ENCODE measurements at regions not wholly inside any gene's neighbourhood (a gene's known extent, or its start where the extent isn't known, plus 50 kb on each side); places are given as distances from the start of the nearest gene placed in this dataset.
"Not testable (repeated sequence)": the region's sequence is repeated elsewhere in the genome, so short reads cannot be mapped to it uniquely, and the experiment has no call there.

DNA sequence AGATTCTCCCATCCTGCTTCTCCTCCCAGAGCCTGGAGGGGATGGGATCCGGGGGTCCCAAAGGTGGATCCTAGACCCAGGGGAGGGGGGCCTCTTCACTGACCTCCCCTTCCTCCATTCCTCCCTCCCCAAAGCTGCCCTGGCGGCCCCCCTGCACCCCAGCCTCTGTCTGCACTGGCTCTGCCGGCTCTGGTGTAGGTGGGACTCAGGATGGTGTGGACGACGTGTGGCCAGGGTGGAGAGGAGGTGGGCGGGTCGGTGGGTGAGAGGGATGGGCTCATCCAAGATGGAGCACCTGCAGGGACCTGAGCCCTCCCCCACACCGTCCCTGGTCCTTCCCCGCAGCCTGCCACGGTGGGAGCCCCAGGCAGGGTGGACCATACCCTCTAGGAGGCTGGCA is 355.6 kb downstream of the TMEM121 start:
- DNase-seq: not testable (repeated sequence)

DNA sequence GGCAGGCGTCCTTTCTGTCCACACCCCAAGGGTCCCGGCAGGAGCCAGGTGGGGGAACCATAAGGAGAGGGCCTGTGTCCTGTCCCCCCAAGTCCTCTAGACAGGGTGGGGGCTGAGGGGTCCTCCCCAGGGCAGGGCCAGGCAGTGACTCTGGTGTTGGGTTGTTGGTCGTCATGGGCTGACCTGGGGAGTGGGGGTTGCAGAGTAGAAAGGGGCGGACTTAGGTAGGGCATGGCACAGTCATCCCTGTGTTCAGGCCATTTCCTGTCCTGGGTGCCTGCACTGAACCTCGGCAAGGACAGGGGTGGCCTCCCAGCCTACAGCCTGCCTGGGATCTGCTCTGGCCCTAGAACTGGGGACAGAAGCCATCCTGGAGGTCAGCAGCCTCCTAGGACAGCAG is 356.2 kb downstream of the TMEM121 start:
- DNase-seq: no peak

GRCh38 chr14:105883066-105884005 is 357.0 kb downstream of the TMEM121 start:
- no peak for DNase-seq

DNA sequence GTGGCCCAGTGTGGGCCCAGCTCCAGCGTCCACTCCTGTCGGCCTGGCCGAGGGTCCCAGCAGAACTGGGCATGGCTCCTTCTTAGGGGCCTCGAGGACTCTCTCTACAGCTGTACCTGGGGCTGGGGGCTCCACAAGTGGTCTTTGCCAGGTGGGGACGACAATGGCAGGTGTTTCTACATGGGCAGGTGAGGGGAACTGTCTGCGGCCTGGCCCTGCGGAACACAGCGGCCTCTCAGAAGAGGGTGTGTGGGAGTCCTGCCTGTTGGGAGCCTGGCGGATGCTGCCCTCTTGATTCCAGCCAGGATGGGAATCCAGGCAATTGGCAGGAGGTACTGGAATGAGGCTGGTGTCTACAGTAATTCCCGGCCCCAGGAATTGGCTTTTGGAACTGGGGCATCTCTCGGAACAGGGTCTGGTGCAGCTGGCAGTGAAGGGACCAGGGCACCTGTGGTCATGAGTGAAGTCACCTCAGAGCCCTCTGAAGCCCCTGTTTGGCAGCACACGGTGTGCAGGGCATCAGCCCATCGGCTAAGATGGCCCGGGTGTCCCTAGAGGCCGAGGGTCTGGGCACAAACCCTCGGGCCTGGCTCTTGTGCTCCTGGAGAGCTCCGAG is 357.9 kb downstream of the TMEM121 start:
- not testable (repeated sequence) for DNase-seq

- no peak for DNase-seq
These were observed 358.5 kb downstream of the TMEM121 start for GRCh38 chr14:105884808-105885281.

- no peak for DNase-seq
These were observed 359.4 kb downstream of the TMEM121 start for GRCh38 chr14:105885561-105886320.

DNA sequence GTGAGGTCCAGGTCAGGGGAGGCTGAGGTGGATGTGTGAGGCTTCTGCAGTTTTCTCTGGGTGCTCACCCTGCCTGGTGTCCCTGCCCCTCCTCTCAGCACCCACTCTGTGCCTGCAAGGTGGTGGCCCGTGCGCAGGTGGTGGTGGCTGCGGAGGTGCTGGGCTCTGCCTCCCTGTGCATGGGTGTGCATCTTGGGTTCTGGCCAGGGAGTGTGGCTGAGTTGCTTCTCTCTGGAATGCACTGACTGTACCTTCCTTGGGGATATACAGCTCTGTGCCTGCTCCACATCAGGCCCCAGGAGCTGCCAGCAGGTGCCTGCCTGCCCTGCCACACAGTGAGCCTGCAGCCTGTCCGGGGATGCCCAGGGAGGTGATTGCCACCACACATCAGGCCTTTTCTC is 360.4 kb downstream of the TMEM121 start:
- DNase-seq: not testable (repeated sequence)

- DNase-seq: no peak
These were observed 361.3 kb downstream of the TMEM121 start for GRCh38 chr14:105887692-105888091.

DNA sequence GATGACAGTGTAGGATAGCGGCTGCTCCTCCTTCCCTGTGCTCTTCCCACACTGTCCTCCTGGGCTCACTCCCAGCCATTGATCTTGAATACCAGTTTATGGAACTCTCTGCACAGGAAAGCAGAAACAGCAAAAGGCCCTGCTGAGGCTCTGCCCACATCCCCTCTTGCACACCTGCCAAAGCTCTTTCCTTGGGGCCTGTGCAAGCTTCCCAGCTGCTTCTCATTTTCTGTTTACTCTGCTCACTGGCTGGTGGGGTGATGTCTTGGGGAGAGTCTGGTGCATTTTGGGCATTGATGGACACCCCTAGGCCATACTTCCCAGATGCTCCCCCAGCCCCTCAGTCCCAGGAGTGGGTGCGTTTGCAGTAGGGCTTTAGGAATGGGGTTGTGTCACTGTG is 361.8 kb downstream of the TMEM121 start:
- DNase-seq: no peak

DNA sequence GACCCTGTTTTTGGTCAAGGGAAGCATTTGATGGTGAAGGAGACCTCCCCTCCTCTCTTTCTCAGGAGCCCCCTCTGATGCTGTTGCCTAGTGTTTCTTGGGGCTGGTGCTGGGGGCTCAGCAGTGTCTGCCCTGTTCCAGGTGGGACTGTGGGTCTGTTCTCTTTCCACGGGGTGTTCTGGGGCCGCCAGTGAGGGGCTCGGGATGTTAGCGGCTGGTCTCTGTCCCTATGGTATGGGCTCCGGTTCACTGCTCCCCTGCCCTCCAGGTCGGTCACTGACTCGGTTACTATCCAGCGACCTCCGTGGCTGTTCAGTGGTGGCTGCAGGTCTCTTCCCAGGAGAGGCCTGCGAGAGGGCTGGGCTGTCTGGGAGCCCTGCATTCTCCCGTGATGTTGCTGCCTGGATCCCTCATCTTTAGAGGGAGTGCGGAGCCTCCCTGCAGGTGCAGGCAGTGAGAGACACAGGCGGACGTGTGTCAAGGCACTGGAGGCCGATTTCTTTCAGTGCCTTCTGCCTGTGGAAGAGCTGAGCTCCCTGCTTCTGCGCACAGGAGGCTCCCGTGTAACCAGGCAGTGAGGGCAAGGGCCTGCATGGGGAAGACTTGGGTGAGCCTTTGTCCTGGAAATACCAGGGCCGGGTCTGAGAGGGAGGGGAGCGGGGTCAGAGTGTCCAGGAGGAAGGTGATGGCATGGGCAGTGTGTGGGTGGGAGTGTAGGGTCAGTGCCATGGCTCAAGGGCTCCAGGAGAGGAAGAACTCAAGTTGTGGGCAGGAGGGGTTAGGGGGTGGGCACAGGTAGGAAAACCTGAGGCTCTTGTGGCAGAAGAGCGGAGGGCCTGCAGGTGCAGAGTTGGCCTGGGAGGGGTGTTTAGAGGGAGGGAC is 362.6 kb downstream of the TMEM121 start:
- no peak for DNase-seq

DNA sequence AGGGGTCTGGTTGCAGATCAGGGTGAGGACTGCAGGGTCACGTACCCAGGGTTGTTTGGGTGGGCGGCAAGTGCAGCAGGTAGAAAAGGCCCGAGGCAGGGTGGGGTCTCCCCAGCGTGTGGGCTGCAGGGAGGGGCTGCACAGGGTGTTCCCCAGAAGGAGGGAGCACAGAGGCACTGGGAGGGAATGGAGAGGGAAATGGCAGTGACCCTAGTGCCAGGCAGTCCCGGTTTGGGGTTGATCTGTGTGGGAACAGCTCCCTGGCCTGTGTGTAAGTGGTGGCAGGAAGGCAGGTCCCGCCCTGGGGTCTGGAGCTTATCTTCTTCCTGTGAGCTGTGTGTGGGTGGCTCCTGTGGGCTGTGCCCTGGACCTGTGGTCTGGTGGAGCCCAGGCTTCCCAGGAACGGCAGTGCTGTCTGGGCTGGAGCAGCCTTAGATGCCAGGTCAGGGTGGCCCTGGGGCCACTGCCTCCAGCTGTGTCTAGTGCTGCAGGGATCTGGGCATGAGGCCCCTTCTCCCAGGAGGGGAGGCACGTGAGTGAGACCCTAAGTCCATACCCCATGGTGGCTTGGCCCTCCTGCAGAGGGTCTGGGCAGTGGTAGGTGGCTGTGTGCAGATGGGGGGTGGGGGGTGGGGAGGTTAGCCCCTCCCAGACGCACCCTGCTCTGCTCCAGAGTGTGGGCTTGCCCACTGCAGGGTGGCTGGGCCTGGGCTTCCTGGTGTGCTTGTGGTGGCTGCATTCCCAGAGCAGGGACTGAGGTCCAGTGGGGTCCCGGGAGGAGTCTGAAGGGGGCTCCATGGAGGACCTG is 363.5 kb downstream of the TMEM121 start:
- no peak for DNase-seq

DNA sequence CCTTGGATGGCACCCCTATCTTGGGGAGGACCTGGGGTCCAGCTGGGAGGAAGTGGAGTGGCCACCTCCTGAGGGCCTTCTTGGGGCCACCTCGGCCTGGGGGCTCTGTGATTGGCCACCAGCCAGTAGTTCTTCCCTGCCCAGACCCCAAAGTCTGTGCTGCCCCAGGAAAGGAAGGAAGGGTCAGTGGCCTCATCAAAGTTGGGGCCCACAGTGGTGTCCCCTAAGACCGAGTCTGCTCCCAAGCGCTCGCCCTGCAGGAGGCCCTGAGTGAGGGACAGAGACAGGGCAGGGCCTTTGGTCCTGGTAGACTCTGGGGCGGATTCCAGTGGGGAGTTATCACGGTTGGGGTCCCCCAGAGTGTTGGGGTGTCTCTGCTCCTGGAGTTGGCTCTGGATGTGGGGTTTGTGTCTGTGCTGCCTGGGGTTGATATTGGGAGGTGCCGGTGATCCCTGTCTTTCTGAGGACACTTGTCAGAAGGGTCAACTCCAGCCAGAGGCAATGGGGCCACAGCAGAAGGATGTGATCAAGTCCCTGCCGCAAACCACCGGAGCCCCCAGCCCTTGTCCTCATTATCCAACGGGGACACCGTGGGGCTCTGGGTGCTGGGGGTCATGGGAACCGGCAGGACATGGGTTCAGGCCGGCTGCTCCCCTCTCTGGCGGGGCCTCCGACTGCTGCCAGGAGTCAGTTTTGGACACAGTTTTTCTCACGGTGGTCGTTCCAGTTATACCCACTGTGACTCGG is 364.3 kb downstream of the TMEM121 start:
- no peak for DNase-seq

GRCh38 chr14:105891221-105891602 is 364.8 kb downstream of the TMEM121 start:
- DNase-seq: no peak

DNA sequence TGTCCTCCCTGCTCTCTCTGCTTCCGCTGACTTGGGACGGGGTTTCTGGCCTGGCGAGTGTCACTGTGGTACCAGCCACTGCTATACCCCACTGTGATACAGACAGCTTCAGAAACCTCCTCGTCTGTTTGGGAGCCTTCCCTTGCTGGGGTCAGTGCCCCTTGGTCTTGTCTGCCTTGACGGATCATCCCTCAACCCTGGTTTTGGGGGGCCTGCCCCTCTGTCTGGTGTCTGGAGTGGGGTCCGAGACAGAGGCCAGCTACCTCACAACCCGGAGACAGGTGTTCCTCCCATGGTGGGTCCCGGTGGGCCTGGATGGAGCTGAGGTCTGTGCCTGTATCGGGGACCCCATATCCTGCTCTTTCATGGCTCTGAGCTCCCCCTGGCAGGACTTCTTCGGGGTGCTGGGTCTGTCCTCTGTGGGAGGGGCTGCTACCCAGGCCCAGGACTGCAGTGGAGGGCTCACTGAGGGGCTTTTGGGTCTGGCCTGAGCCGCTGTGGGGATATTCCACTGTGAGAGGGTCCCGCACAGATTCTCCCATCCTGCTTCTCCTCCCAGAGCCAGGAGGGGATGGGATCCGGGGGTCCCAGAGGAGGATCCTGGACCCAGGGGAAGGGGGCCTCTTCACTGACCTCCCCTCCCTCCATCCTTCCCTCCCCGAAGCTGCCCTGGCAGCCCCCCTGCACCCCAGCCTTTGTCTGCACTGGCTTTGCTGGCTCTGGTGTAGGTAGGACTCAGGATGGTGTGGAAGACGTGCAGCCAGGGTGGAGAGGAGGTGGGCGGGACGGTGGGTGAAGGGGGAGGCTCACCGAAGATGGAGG is 365.5 kb downstream of the TMEM121 start:
- DNase-seq: no peak

DNA sequence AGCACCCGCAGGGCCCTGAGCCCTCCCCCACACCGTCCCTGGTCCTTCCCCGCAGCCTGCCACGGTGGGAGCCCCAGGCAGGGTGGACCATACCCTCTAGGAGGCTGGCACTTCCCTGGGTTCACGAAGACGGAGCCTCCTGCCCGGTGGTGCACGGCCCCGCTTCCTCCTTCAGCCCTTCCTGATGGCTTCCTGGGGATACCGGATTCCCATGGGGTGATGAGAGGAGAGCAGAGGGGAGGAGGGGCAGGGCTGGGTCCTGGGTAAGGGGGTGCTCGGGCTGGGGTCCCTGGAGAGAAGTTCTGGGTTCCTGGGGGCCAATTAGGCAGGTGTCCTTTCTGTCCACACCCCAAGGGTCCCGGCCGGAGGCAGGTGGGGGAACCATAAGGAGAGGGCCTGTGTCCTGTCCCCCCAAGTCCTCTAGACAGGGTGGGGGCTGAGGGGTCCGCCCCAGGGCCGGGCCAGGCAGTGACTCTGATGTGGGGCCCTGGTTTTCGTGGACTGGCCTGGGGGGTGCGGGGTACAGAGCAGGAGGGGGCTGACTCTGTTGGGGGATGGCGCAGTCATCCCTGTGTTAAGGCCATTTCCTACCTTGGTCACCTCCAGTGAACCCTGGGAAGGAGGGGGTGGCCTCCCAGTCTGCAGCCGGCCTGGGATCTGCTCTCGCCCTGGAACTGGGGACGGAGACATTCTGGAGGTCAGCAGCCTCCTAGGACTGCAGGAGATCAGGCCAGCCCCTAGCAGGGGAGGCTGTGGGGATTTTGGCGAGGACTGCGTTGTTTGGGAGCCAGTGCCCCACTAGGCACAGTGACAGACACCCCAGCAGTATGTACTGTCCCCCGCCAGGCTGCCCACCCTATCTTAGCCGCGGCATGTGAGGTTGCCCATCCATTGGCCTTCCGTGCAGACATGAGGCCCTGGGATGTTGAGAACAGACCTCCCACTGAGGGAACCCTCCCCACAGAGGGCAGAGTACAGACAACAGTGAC is 366.4 kb downstream of the TMEM121 start:
- DNase-seq: not testable (repeated sequence)

- not testable (repeated sequence) for DNase-seq
These were observed 367.3 kb downstream of the TMEM121 start for GRCh38 chr14:105893686-105894085.

- DNase-seq: no peak
These were observed 368.0 kb downstream of the TMEM121 start for GRCh38 chr14:105894125-105894977.

All from CD4-positive, alpha-beta T cell treated with Interleukin-1 beta for 1 hour (primary cell).